ENCODE measurements at regions not wholly inside any gene's neighbourhood (a gene's known extent, or its start where the extent isn't known, plus 50 kb on each side); places are given as distances from the start of the nearest gene placed in this dataset.

GRCh38 chr5:77157732-77158532 lies 52.5 kb upstream of the PDE8B start:
- no peaks in the 10 kb centered on the region for H3K4me1 ChIP-seq (ENCODE audit: control insufficient read depth, insufficient read depth, low read length)
- H3K9ac ChIP-seq (ENCODE audit: low read depth, low read length): no peak overlapping the region
- H3K27me3 ChIP-seq (ENCODE audit: control insufficient read depth, insufficient read depth, low read length): peaks cover 6% of the 10 kb centered on the region

GRCh38 chr5:77156379-77156778 lies 54.1 kb upstream of the PDE8B start:
- Histone ChIP-seq H3K27me3 (ENCODE audit: control insufficient read depth, insufficient read depth, low read length) (peaks cover 6% of the 10 kb centered on the region), H3K4me3 (ENCODE audit: low read length) (no peak overlapping the region), H3K9ac (ENCODE audit: low read depth, low read length) (no peak overlapping the region), H3K4me1 (ENCODE audit: control insufficient read depth, insufficient read depth, low read length) (no peaks in the 10 kb centered on the region), H3K4me2 (ENCODE audit: low read length) (no peak overlapping the region), H3K9me3 (replicated peaks; ENCODE audit: low read length) (no peaks in the 10 kb centered on the region), H3K36me3 (ENCODE audit: insufficient read depth, low read length) (no peaks in the 10 kb centered on the region)

More at GRCh38 chr5:77157732-77158532, 52.5 kb upstream of the PDE8B start:
- Histone ChIP-seq H3K9me3 (replicated peaks; ENCODE audit: low read length) (no peaks in the 10 kb centered on the region), H3K36me3 (ENCODE audit: insufficient read depth, low read length) (no peaks in the 10 kb centered on the region), H3K4me2 (ENCODE audit: low read length) (no peak overlapping the region), H3K4me3 (ENCODE audit: low read length) (no peak overlapping the region)

- Histone ChIP-seq H3K4me2 (ENCODE audit: low read length) (no peak overlapping the region), H3K4me3 (ENCODE audit: low read length) (no peak overlapping the region), H3K36me3 (ENCODE audit: insufficient read depth, low read length) (no peaks in the 10 kb centered on the region), H3K4me1 (ENCODE audit: control insufficient read depth, insufficient read depth, low read length) (no peaks in the 10 kb centered on the region), H3K9ac (ENCODE audit: low read depth, low read length) (no peak overlapping the region), H3K9me3 (replicated peaks; ENCODE audit: low read length) (no peaks in the 10 kb centered on the region), H3K27me3 (ENCODE audit: control insufficient read depth, insufficient read depth, low read length) (peaks cover 6% of the 10 kb centered on the region)
Measured at GRCh38 chr5:77155179-77155785, 55.2 kb upstream of the PDE8B start.

GRCh38 chr5:77152441-77152840 lies 58.0 kb upstream of the PDE8B start:
- no peaks in the 10 kb centered on the region for H3K4me1 ChIP-seq (ENCODE audit: control insufficient read depth, insufficient read depth, low read length)
- H3K9me3 ChIP-seq (replicated peaks; ENCODE audit: low read length): no peaks in the 10 kb centered on the region
- no peaks in the 10 kb centered on the region for H3K27me3 ChIP-seq (ENCODE audit: control insufficient read depth, insufficient read depth, low read length)

GRCh38 chr5:77151501-77151900 lies 59.0 kb upstream of the PDE8B start:
- Histone ChIP-seq H3K4me2 (ENCODE audit: low read length) (no peak overlapping the region), H3K9ac (ENCODE audit: low read depth, low read length) (no peak overlapping the region), H3K4me1 (ENCODE audit: control insufficient read depth, insufficient read depth, low read length) (no peaks in the 10 kb centered on the region), H3K9me3 (replicated peaks; ENCODE audit: low read length) (no peaks in the 10 kb centered on the region), H3K36me3 (ENCODE audit: insufficient read depth, low read length) (no peaks in the 10 kb centered on the region), H3K4me3 (ENCODE audit: low read length) (no peak overlapping the region), H3K27me3 (ENCODE audit: control insufficient read depth, insufficient read depth, low read length) (no peaks in the 10 kb centered on the region)

More at GRCh38 chr5:77152441-77152840, 58.0 kb upstream of the PDE8B start:
- Histone ChIP-seq H3K4me3 (ENCODE audit: low read length) (no peak overlapping the region), H3K4me2 (ENCODE audit: low read length) (no peak overlapping the region), H3K9ac (ENCODE audit: low read depth, low read length) (no peak overlapping the region), H3K36me3 (ENCODE audit: insufficient read depth, low read length) (no peaks in the 10 kb centered on the region)

- Histone ChIP-seq H3K4me2 (ENCODE audit: low read length) (no peak overlapping the region), H3K9me3 (replicated peaks; ENCODE audit: low read length) (no peaks in the 10 kb centered on the region), H3K4me3 (ENCODE audit: low read length) (no peak overlapping the region), H3K9ac (ENCODE audit: low read depth, low read length) (no peak overlapping the region), H3K27me3 (ENCODE audit: control insufficient read depth, insufficient read depth, low read length) (no peaks in the 10 kb centered on the region), H3K36me3 (ENCODE audit: insufficient read depth, low read length) (no peaks in the 10 kb centered on the region), H3K4me1 (ENCODE audit: control insufficient read depth, insufficient read depth, low read length) (peaks cover 12% of the 10 kb centered on the region)
Measured at GRCh38 chr5:77146896-77147295, 59.8 kb upstream of the ZBED3 start.

- peak overlapping the region; percentile 29 for H3K9ac ChIP-seq (ENCODE audit: low read depth, low read length)
- H3K4me1 ChIP-seq (ENCODE audit: control insufficient read depth, insufficient read depth, low read length): peaks cover 12% of the 10 kb centered on the region
- H3K27me3 ChIP-seq (ENCODE audit: control insufficient read depth, insufficient read depth, low read length): no peaks in the 10 kb centered on the region
- no peak overlapping the region for H3K4me2 ChIP-seq (ENCODE audit: low read length)
- H3K4me3 ChIP-seq (ENCODE audit: low read length): no peak overlapping the region
- no peaks in the 10 kb centered on the region for H3K9me3 ChIP-seq (replicated peaks; ENCODE audit: low read length)
- no peaks in the 10 kb centered on the region for H3K36me3 ChIP-seq (ENCODE audit: insufficient read depth, low read length)
Measured at GRCh38 chr5:77145666-77146065, 58.6 kb upstream of the ZBED3 start.

GRCh38 chr5:77144837-77145139 lies 57.7 kb upstream of the ZBED3 start:
- Histone ChIP-seq H3K9ac (ENCODE audit: low read depth, low read length) (no peak overlapping the region), H3K9me3 (replicated peaks; ENCODE audit: low read length) (no peaks in the 10 kb centered on the region), H3K4me3 (ENCODE audit: low read length) (no peak overlapping the region), H3K4me1 (ENCODE audit: control insufficient read depth, insufficient read depth, low read length) (peaks cover 14% of the 10 kb centered on the region), H3K27me3 (ENCODE audit: control insufficient read depth, insufficient read depth, low read length) (no peaks in the 10 kb centered on the region), H3K36me3 (ENCODE audit: insufficient read depth, low read length) (no peaks in the 10 kb centered on the region), H3K4me2 (ENCODE audit: low read length) (no peak overlapping the region)

GRCh38 chr5:77143998-77144836 lies 57.1 kb upstream of the ZBED3 start:
- Histone ChIP-seq H3K4me3 (ENCODE audit: low read length) (no peak overlapping the region), H3K9me3 (replicated peaks; ENCODE audit: low read length) (no peaks in the 10 kb centered on the region), H3K27me3 (ENCODE audit: control insufficient read depth, insufficient read depth, low read length) (no peaks in the 10 kb centered on the region), H3K9ac (ENCODE audit: low read depth, low read length) (no peak overlapping the region), H3K4me2 (ENCODE audit: low read length) (no peak overlapping the region), H3K36me3 (ENCODE audit: insufficient read depth, low read length) (no peaks in the 10 kb centered on the region), H3K4me1 (ENCODE audit: control insufficient read depth, insufficient read depth, low read length) (peaks cover 20% of the 10 kb centered on the region)

GRCh38 chr5:77140350-77140749 lies 53.3 kb upstream of the ZBED3 start:
- Histone ChIP-seq H3K27me3 (ENCODE audit: control insufficient read depth, insufficient read depth, low read length) (peaks cover 9% of the 10 kb centered on the region), H3K9ac (ENCODE audit: low read depth, low read length) (no peak overlapping the region), H3K36me3 (ENCODE audit: insufficient read depth, low read length) (no peaks in the 10 kb centered on the region), H3K4me3 (ENCODE audit: low read length) (no peak overlapping the region), H3K4me1 (ENCODE audit: control insufficient read depth, insufficient read depth, low read length) (peaks cover 19% of the 10 kb centered on the region), H3K4me2 (ENCODE audit: low read length) (no peak overlapping the region), H3K9me3 (replicated peaks; ENCODE audit: low read length) (no peaks in the 10 kb centered on the region)

- Histone ChIP-seq H3K4me2 (ENCODE audit: low read length) (no peak overlapping the region), H3K27me3 (ENCODE audit: control insufficient read depth, insufficient read depth, low read length) (peaks cover 19% of the 10 kb centered on the region), H3K4me3 (ENCODE audit: low read length) (no peak overlapping the region), H3K4me1 (ENCODE audit: control insufficient read depth, insufficient read depth, low read length) (peaks cover 17% of the 10 kb centered on the region), H3K9ac (ENCODE audit: low read depth, low read length) (no peak overlapping the region), H3K9me3 (replicated peaks; ENCODE audit: low read length) (no peaks in the 10 kb centered on the region), H3K36me3 (ENCODE audit: insufficient read depth, low read length) (no peaks in the 10 kb centered on the region)
Measured at GRCh38 chr5:77139001-77139400, 51.9 kb upstream of the ZBED3 start.
